Neural progenitor cell (in vitro differentiated cells): ENCODE measurements at regions not wholly inside any gene's neighbourhood (a gene's known extent, or its start where the extent isn't known, plus 50 kb on each side); places are given as distances from the start of the nearest gene placed in this dataset.

Experiments used
- DNase-seq: peaks from one replicate; pipeline ENCODE4 v3.0.0-alpha.2; 2016; ENCODE audit warnings: low spot score
- H2AFZ ChIP-seq: fragments of 200-600 bp; sonication (generic); replicated peaks from 2 replicates; pipeline ENCODE4 v1.6.1; 2016; ENCODE audit warnings: antibody characterized with exemption
- H3F3A ChIP-seq: fragments of 200-600 bp; sonication (generic); 2 replicates; pipeline ENCODE4 v1.6.1; 2016; ENCODE audit warnings: antibody characterized with exemption, low read depth
- H3K27ac ChIP-seq: fragments of 200-600 bp; sonication (generic); 2 replicates; pipeline ENCODE4 v1.5.1; 2016; ENCODE audit warnings: mild to moderate bottlenecking
- H3K27me3 ChIP-seq: fragments of 200-600 bp; sonication (generic); 2 replicates; pipeline ENCODE4 v1.6.1; 2016; ENCODE audit warnings: mild to moderate bottlenecking, moderate library complexity
- H3K36me3 ChIP-seq: fragments of 200-600 bp; sonication (generic); 2 replicates; pipeline ENCODE4 v1.5.1; 2016
- H3K4me1 ChIP-seq: fragments of 200-600 bp; sonication (generic); 2 replicates; pipeline ENCODE4 v1.6.1; 2016; ENCODE audit warnings: mixed run types
- H3K4me2 ChIP-seq: fragments of 200-600 bp; sonication (generic); 2 replicates; pipeline ENCODE4 v1.6.1; 2016
- H3K4me3 ChIP-seq: fragments of 200-600 bp; sonication (generic); 2 replicates; pipeline ENCODE4 v1.5.1; 2016
- H3K79me2 ChIP-seq: fragments of 200-600 bp; sonication (generic); 2 replicates; pipeline ENCODE4 v1.6.1; 2016; ENCODE audit warnings: low read depth
- H3K9ac ChIP-seq: fragments of 200-600 bp; sonication (generic); 2 replicates; pipeline ENCODE4 v1.6.1; 2016
- H3K9me3 ChIP-seq: fragments of 200-600 bp; sonication (generic); 2 replicates; pipeline ENCODE4 v1.5.1; 2016; ENCODE audit warnings: low read depth
- H4K20me1 ChIP-seq: fragments of 200-600 bp; sonication (generic); 2 replicates; pipeline ENCODE4 v1.6.1; 2016; ENCODE audit warnings: low read depth
- H3K27ac Mint-ChIP-seq: 3 replicates; pipeline ENCODE4 v1.8.0; 2021; ENCODE audit warnings: mixed read lengths
- H3K27me3 Mint-ChIP-seq: 2 replicates; pipeline ENCODE4 v1.8.0; 2022; ENCODE audit warnings: low read depth, mild to moderate bottlenecking, inconsistent platforms, moderate library complexity, mixed read lengths; ENCODE audit not compliant: insufficient read depth
- H3K36me3 Mint-ChIP-seq: 3 replicates; pipeline ENCODE4 v1.8.0; 2021; ENCODE audit warnings: mixed read lengths
- H3K4me1 Mint-ChIP-seq: 3 replicates; pipeline ENCODE4 v1.8.0; 2021; ENCODE audit warnings: mixed read lengths
- H3K4me3 Mint-ChIP-seq: 3 replicates; pipeline ENCODE4 v1.8.0; 2021; ENCODE audit warnings: mild to moderate bottlenecking, moderate library complexity, mixed read lengths
- H3K9me3 Mint-ChIP-seq: 3 replicates; pipeline ENCODE4 v1.8.0; 2020; ENCODE audit warnings: mixed read lengths
- EZH2 ChIP-seq: fragments of 200-600 bp; sonication (generic); IDR thresholded peaks from 2 replicates; pipeline ENCODE4 v1.6.1; 2017; ENCODE audit warnings: antibody characterized with exemption, mild to moderate bottlenecking, moderate library complexity
- EZH2phosphoT487 ChIP-seq: fragments of 200-600 bp; sonication (generic); IDR thresholded peaks from 2 replicates; pipeline ENCODE4 v1.6.1; 2017; ENCODE audit warnings: antibody characterized with exemption
- TF ChIP-seq, protein P1 (sequence below): fragments of 200-600 bp; sonication (generic); IDR thresholded peaks from 2 replicates; pipeline ENCODE4 v1.5.1; 2017; ENCODE audit warnings: antibody characterized with exemption, mild to moderate bottlenecking

DNA sequence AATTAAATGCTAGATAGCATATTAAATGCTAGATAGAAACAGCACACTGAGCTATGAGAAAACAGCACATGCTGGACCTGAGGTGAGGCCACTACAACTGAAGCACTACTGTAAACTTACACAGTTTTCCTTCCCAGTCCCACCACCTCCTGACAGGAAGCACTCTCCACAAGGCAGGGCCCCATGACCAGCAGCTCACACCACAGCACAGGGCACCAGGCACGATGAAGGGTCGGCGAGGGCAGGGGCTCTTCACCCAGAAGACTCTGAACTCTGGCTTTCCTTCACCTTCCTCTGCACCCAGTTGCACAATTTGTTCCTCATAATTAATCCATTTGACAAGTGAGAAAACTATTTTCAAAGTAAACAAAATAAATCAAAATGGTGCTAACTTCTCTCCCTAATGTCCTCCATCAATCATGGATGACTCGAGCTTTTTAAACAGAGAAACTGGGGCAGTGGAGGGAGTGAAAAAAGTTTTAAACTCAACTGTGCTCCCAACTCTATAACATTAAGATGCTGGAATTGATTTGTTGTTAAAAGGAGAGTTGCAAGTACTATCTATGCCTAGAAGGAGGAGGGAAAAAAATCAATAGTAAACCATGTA lies 568.7 kb downstream of the UQCRFS1 start:
- Histone ChIP-seq H3K9me3 (no peaks in the 10 kb centered on the region), H3K79me2 (no peaks in the 10 kb centered on the region), H4K20me1 (no peaks in the 10 kb centered on the region), H3K4me3 (no peak overlapping the region), H3K27me3 (no peaks in the 10 kb centered on the region), H3K9ac (no peak overlapping the region), H2AFZ (no peak overlapping the region), H3K4me2 (no peak overlapping the region), H3K36me3 (no peaks in the 10 kb centered on the region), H3K27ac (no peak overlapping the region), H3F3A (no peaks in the 10 kb centered on the region), H3K4me1 (no peaks in the 10 kb centered on the region)
- Mint-ChIP-seq H3K9me3 (no peaks in the 10 kb centered on the region), H3K36me3 (no peaks in the 10 kb centered on the region), H3K27me3 (peaks cover 9% of the 10 kb centered on the region), H3K4me1 (no peaks in the 10 kb centered on the region), H3K4me3 (no peak overlapping the region), H3K27ac (no peak overlapping the region)
- DNase-seq, result no peak
- TF ChIP-seq EZH2phosphoT487 (no peak), EZH2 (no peak)
- TF ChIP-seq, protein P1, sequence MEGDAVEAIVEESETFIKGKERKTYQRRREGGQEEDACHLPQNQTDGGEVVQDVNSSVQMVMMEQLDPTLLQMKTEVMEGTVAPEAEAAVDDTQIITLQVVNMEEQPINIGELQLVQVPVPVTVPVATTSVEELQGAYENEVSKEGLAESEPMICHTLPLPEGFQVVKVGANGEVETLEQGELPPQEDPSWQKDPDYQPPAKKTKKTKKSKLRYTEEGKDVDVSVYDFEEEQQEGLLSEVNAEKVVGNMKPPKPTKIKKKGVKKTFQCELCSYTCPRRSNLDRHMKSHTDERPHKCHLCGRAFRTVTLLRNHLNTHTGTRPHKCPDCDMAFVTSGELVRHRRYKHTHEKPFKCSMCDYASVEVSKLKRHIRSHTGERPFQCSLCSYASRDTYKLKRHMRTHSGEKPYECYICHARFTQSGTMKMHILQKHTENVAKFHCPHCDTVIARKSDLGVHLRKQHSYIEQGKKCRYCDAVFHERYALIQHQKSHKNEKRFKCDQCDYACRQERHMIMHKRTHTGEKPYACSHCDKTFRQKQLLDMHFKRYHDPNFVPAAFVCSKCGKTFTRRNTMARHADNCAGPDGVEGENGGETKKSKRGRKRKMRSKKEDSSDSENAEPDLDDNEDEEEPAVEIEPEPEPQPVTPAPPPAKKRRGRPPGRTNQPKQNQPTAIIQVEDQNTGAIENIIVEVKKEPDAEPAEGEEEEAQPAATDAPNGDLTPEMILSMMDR, result no peak

DNA sequence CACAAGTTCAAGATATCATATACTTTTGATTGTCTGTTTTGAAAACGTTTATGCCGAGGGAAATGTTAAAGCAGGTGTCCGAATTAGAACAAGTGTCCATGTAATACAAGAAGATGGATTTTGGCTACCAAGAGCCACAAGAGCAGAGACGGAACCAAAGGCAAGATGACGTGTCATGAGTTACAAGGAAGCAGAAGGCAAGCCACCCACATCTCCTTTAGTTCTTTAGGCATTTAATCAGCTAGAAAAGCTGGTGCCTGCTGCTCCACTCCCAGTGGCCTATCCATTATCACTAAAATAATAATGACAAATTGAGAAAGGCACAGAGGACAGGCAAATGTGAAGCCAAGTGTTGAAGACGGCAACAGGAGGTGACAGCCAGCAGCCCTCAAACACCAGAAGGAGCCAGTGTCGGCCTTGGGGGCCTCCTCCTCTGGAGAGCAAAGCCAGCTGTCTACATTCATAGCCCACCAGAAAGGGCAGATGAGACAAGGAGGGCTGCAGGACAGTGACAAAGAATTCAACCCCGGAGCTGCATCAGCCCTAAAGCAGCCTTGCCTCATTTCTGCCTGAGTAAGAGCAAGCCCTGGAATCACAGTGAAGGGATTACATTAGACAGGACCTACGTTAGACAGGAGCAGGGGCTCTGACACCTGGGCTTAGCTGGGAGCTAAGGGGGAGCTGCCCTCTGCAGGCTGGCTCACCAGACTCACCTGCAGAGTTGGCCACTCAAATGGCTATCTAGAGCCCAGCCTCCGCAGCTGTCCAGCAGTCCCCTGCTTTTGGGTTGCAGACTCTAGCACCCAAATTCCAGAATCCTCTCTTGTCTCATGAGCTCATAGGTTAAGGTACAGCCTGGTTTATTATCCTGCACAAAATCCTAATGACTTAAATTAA lies 569.9 kb downstream of the UQCRFS1 start:
- Histone ChIP-seq H3F3A (no peaks in the 10 kb centered on the region), H3K9me3 (no peaks in the 10 kb centered on the region), H2AFZ (no peak overlapping the region), H3K79me2 (no peaks in the 10 kb centered on the region), H3K9ac (no peak overlapping the region), H3K4me2 (no peak overlapping the region), H4K20me1 (no peaks in the 10 kb centered on the region), H3K4me3 (no peak overlapping the region), H3K4me1 (no peaks in the 10 kb centered on the region), H3K27ac (no peak overlapping the region), H3K27me3 (no peaks in the 10 kb centered on the region), H3K36me3 (no peaks in the 10 kb centered on the region)
- DNase-seq, result no peak
- Mint-ChIP-seq H3K36me3 (no peaks in the 10 kb centered on the region), H3K27me3 (peaks cover 9% of the 10 kb centered on the region), H3K27ac (no peak overlapping the region), H3K9me3 (no peaks in the 10 kb centered on the region), H3K4me1 (no peaks in the 10 kb centered on the region), H3K4me3 (no peak overlapping the region)
- no peak for TF ChIP-seq EZH2
- no peak for TF ChIP-seq EZH2phosphoT487

DNA sequence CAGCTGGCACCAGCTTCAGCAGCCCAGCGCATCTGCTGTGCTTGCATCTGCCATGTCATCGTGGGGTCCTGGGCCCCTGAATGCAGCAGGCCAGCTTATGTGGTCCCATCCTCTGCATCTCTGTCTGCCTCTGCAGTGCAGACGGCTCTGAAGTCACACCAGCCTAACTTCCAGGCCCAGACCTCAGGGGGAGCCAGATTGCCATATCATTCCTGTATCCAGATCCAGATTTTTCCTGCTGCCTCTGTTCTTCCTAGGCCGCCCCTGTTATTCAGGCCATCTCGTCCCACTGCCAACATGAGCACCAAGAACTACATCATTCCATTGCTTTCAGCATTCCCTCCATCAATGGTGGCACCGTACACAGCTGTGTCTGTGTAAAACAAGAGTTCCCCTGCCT lies 571.6 kb downstream of the UQCRFS1 start:
- no peak for DNase-seq
- H4K20me1 ChIP-seq, result no peaks in the 10 kb centered on the region
- no peaks in the 10 kb centered on the region for H3K4me1 Mint-ChIP-seq

More for the DNA sequence above, 571.6 kb downstream of the UQCRFS1 start:
- H3K27ac Mint-ChIP-seq, result no peak overlapping the region
- no peaks in the 10 kb centered on the region for H3K4me1 ChIP-seq
- H3K4me2 ChIP-seq, result no peak overlapping the region
- H3K4me3 ChIP-seq, result no peak overlapping the region
- H3K27me3 ChIP-seq, result no peaks in the 10 kb centered on the region
- H3K27me3 Mint-ChIP-seq, result peaks cover 9% of the 10 kb centered on the region
- H3K36me3 ChIP-seq, result no peaks in the 10 kb centered on the region
- H3K36me3 Mint-ChIP-seq, result no peaks in the 10 kb centered on the region
- H2AFZ ChIP-seq, result no peak overlapping the region
- H3F3A ChIP-seq, result no peaks in the 10 kb centered on the region
- H3K9me3 ChIP-seq, result no peaks in the 10 kb centered on the region
- no peak overlapping the region for H3K9ac ChIP-seq
- H3K9me3 Mint-ChIP-seq, result no peaks in the 10 kb centered on the region
- TF ChIP-seq EZH2phosphoT487 (no peak), EZH2 (no peak)
- TF ChIP-seq, protein P1, result peak; percentile 11
- no peak overlapping the region for H3K27ac ChIP-seq
- no peak overlapping the region for H3K4me3 Mint-ChIP-seq
- H3K79me2 ChIP-seq, result no peaks in the 10 kb centered on the region
